ENCODE measurements at regions not wholly inside any gene's neighbourhood (a gene's known extent, or its start where the extent isn't known, plus 50 kb on each side); places are given as distances from the start of the nearest gene placed in this dataset.

DNA sequence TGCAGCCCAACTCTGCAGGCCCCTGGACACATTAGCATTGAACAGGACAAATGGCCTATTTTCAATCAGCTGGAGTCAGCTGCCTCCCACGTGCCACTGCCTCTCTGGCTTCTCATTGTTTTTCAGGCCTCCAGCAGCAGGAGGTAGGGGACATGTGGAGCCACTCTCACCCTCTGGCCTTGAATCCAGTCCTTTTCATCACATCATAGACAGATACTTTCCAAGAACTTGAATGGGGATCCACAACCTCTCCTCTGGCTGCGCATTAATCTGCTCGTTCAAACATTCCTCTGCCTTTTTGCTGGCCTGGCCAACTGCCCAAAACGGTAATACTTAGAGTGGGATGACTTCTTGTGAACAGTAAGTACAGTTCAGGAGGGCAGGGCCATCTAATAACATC lies 592.3 kb downstream of the PKHD1 start:
- TF ChIP-seq, protein P1, sequence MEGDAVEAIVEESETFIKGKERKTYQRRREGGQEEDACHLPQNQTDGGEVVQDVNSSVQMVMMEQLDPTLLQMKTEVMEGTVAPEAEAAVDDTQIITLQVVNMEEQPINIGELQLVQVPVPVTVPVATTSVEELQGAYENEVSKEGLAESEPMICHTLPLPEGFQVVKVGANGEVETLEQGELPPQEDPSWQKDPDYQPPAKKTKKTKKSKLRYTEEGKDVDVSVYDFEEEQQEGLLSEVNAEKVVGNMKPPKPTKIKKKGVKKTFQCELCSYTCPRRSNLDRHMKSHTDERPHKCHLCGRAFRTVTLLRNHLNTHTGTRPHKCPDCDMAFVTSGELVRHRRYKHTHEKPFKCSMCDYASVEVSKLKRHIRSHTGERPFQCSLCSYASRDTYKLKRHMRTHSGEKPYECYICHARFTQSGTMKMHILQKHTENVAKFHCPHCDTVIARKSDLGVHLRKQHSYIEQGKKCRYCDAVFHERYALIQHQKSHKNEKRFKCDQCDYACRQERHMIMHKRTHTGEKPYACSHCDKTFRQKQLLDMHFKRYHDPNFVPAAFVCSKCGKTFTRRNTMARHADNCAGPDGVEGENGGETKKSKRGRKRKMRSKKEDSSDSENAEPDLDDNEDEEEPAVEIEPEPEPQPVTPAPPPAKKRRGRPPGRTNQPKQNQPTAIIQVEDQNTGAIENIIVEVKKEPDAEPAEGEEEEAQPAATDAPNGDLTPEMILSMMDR (IDR thresholded peaks at IDR 0.05; ENCODE audit: low read depth, low read length), result no peak
- TF ChIP-seq MYC (IDR thresholded peaks at IDR 0.05; ENCODE audit: low read depth, low read length) (no peak), POLR2A (IDR thresholded peaks at IDR 0.05; ENCODE audit: extremely low read depth, insufficient read length) (no peak)
- TF ChIP-seq, protein P2, sequence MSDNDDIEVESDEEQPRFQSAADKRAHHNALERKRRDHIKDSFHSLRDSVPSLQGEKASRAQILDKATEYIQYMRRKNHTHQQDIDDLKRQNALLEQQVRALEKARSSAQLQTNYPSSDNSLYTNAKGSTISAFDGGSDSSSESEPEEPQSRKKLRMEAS (IDR thresholded peaks at IDR 0.05; ENCODE audit: low read depth, low read length), result no peak
- H3K4me3 ChIP-seq (ENCODE audit: low read depth, low read length), result no peak overlapping the region
- DNase-seq (ENCODE audit: low read depth), result no peak

GRCh38 chr6:51495610-51496396 lies 591.6 kb downstream of the PKHD1 start:
- TF ChIP-seq, protein P1 (IDR thresholded peaks at IDR 0.05; ENCODE audit: low read depth, low read length), result no peak
- TF ChIP-seq MYC (IDR thresholded peaks at IDR 0.05; ENCODE audit: low read depth, low read length), result no peak
- TF ChIP-seq, protein P2 (IDR thresholded peaks at IDR 0.05; ENCODE audit: low read depth, low read length), result no peak
- TF ChIP-seq POLR2A (IDR thresholded peaks at IDR 0.05; ENCODE audit: extremely low read depth, insufficient read length), result no peak
- H3K4me3 ChIP-seq (ENCODE audit: low read depth, low read length), result no peak overlapping the region
- no peak for DNase-seq (ENCODE audit: low read depth)

DNA sequence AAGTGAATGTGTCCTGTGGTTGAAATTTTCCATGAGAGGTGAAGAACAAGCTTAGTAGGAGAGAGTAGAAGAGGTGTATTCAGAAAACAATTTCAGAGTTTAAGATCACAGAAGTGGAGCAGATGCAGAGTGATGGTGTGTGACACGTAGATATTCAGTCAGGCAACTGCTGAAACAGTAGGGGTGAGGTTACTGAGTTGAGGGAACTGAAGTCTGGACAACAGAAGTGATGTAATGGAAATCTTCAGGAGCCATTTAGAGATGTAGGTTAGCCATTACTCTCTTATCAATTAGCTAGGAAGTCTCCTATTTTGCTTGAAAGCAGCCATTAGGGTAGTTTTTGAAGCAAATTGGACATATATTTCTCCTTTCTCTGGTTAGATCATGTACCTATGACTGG lies 584.4 kb downstream of the PKHD1 start:
- no peak for DNase-seq (ENCODE audit: low read depth)
- no peak for TF ChIP-seq POLR2A (IDR thresholded peaks at IDR 0.05; ENCODE audit: extremely low read depth, insufficient read length)
- TF ChIP-seq, protein P2 (IDR thresholded peaks at IDR 0.05; ENCODE audit: low read depth, low read length), result no peak
- no peak for TF ChIP-seq MYC (IDR thresholded peaks at IDR 0.05; ENCODE audit: low read depth, low read length)
- TF ChIP-seq, protein P1 (IDR thresholded peaks at IDR 0.05; ENCODE audit: low read depth, low read length), result no peak
- H3K4me3 ChIP-seq (ENCODE audit: low read depth, low read length), result no peak overlapping the region

DNA sequence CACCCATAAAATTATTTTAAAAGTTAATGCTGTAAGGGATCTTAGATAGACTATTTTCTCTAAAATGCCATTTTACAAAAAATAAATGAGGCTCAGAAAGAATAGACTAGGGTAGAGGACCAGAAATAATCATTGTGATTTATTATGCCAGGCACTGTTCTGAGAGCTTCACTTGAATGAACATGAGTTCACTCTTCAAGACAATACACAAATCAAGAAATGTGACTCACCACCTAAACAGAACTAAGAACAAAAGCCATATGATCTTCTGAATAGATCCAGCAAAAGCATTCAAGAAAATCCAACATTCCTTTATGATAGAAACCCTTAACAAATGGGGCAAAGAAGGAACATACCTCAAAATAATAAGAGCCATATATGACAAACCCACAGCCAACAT lies 582.0 kb downstream of the PKHD1 start:
- TF ChIP-seq, protein P2 (IDR thresholded peaks at IDR 0.05; ENCODE audit: low read depth, low read length), result no peak
- TF ChIP-seq POLR2A (IDR thresholded peaks at IDR 0.05; ENCODE audit: extremely low read depth, insufficient read length) (no peak), MYC (IDR thresholded peaks at IDR 0.05; ENCODE audit: low read depth, low read length) (no peak)
- TF ChIP-seq, protein P1 (IDR thresholded peaks at IDR 0.05; ENCODE audit: low read depth, low read length), result no peak
- no peak for DNase-seq (ENCODE audit: low read depth)
- no peak overlapping the region for H3K4me3 ChIP-seq (ENCODE audit: low read depth, low read length)

DNA sequence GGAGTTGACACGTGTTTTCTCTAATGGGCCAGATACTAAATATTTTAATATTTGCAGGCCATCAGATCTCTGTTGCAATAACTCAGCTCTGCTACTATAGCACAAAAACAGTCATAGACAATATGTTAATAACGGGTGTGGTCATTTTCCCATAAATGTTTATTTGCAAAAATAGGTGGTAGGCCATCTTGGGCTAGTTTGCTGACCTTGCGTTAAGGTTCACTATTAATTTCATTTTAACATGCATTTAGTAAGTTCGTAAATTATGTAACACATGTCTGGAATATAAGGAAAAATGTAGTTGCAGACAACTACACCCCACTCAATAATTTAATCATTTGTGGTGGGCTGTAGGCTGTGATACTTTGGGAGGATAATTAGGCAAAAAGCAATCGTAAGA lies 577.8 kb downstream of the PKHD1 start:
- H3K4me3 ChIP-seq (ENCODE audit: low read depth, low read length), result no peak overlapping the region
- DNase-seq (ENCODE audit: low read depth), result no peak
- TF ChIP-seq, protein P1 (IDR thresholded peaks at IDR 0.05; ENCODE audit: low read depth, low read length), result no peak
- TF ChIP-seq MYC (IDR thresholded peaks at IDR 0.05; ENCODE audit: low read depth, low read length) (no peak), POLR2A (IDR thresholded peaks at IDR 0.05; ENCODE audit: extremely low read depth, insufficient read length) (no peak)
- TF ChIP-seq, protein P2 (IDR thresholded peaks at IDR 0.05; ENCODE audit: low read depth, low read length), result no peak
